ENCODE measurements at regions not wholly inside any gene's neighbourhood (a gene's known extent, or its start where the extent isn't known, plus 50 kb on each side); places are given as distances from the start of the nearest gene placed in this dataset.

GRCh38 chr2:125108251-125108650 is 1083.2 kb downstream of the CNTNAP5 start:
- TF ChIP-seq, protein P1, sequence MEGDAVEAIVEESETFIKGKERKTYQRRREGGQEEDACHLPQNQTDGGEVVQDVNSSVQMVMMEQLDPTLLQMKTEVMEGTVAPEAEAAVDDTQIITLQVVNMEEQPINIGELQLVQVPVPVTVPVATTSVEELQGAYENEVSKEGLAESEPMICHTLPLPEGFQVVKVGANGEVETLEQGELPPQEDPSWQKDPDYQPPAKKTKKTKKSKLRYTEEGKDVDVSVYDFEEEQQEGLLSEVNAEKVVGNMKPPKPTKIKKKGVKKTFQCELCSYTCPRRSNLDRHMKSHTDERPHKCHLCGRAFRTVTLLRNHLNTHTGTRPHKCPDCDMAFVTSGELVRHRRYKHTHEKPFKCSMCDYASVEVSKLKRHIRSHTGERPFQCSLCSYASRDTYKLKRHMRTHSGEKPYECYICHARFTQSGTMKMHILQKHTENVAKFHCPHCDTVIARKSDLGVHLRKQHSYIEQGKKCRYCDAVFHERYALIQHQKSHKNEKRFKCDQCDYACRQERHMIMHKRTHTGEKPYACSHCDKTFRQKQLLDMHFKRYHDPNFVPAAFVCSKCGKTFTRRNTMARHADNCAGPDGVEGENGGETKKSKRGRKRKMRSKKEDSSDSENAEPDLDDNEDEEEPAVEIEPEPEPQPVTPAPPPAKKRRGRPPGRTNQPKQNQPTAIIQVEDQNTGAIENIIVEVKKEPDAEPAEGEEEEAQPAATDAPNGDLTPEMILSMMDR (conservative IDR thresholded peaks at IDR 0.05; ENCODE audit: low read depth, low read length): no peak
- no peak for TF ChIP-seq EZH2 (IDR thresholded peaks at IDR 0.05; ENCODE audit: low read length, unreplicated experiment)
- no peak for TF ChIP-seq EZH2phosphoT487 (IDR thresholded peaks at IDR 0.05; ENCODE audit: borderline replicate concordance, low read length)
